B cell (primary cell): ENCODE measurements at regions not wholly inside any gene's neighbourhood (a gene's known extent, or its start where the extent isn't known, plus 50 kb on each side); places are given as distances from the start of the nearest gene placed in this dataset.

Experiments used
- EZH2 ChIP-seq: IDR thresholded peaks from 2 replicates; pipeline ENCODE4 v1.6.1; 2012; ENCODE audit warnings: borderline replicate concordance, low read depth, mild to moderate bottlenecking, moderate library complexity, low read length; ENCODE audit not compliant: insufficient read depth, poor library complexity, severe bottlenecking
- TF ChIP-seq, protein P1 (sequence below): fragments of 200-600 bp; IDR thresholded peaks from one replicate; pipeline ENCODE4 v1.8.0; 2022; ENCODE audit warnings: antibody characterized with exemption, mild to moderate bottlenecking

DNA sequence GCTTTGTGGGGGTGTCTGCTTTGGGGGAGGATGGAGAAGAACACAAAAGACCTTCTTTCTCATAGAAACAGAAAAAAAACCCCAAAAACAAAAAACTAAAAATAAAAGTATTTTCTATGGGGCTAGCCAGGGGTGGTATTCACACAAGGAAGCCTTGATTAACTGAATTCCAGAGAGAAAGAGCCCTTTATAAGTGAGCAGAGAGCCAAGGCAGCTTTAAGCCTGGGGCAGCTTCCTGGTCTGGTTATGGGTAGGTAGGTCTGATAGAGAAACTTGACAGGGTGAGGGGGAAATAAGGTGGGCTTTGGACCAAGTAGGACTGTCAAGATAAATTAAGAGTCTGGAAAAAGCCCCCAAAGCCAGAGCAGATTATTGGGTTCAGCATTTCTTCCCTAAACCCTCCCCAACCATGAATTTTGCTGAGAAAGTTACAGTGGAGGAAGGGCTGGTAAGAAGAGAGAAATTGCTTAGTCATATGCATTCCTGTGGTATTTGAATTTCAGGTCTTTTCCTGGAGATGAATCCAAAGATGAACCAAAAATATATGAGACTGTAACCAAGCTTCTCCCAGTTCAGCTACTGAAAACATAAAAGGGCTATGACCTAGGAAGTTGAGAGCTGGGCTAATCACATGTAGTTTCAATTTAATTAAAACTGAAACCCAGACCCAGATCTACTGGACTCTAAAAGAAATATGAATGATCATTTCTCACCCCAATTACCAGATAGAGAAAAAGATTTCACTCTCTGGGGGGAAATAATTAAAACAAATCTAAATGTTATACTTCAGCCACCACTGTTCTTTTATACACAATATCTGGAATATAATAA is 144.8 kb downstream of the TBC1D30 start:
- TF ChIP-seq, protein P1, sequence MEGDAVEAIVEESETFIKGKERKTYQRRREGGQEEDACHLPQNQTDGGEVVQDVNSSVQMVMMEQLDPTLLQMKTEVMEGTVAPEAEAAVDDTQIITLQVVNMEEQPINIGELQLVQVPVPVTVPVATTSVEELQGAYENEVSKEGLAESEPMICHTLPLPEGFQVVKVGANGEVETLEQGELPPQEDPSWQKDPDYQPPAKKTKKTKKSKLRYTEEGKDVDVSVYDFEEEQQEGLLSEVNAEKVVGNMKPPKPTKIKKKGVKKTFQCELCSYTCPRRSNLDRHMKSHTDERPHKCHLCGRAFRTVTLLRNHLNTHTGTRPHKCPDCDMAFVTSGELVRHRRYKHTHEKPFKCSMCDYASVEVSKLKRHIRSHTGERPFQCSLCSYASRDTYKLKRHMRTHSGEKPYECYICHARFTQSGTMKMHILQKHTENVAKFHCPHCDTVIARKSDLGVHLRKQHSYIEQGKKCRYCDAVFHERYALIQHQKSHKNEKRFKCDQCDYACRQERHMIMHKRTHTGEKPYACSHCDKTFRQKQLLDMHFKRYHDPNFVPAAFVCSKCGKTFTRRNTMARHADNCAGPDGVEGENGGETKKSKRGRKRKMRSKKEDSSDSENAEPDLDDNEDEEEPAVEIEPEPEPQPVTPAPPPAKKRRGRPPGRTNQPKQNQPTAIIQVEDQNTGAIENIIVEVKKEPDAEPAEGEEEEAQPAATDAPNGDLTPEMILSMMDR: no peak
- no peak for TF ChIP-seq EZH2
